H9 (cell line): ENCODE measurements at regions not wholly inside any gene's neighbourhood (a gene's known extent, or its start where the extent isn't known, plus 50 kb on each side); places are given as distances from the start of the nearest gene placed in this dataset.

ENCODE experiments used
- DNase-seq: peaks from one replicate; pipeline ENCODE4 v3.0.0-alpha.2; 2017
- H2AFZ ChIP-seq: one replicate; pipeline ENCODE4 v1.6.1; 2013; ENCODE audit warnings: mild to moderate bottlenecking, low read length, control low read depth, moderate library complexity
- H2AK5ac ChIP-seq: 2 replicates; pipeline ENCODE4 v1.6.1; 2013; ENCODE audit warnings: low read length, control low read depth, mixed read lengths; ENCODE audit not compliant: insufficient read length
- H2BK120ac ChIP-seq: one replicate; pipeline ENCODE4 v1.6.1; 2013; ENCODE audit warnings: low read depth, mild to moderate bottlenecking, low read length, control low read depth, inconsistent platforms; ENCODE audit not compliant: poor library complexity, severe bottlenecking
- H2BK12ac ChIP-seq: 2 replicates; pipeline ENCODE4 v1.6.1; 2013; ENCODE audit warnings: low read length, control low read depth, mixed read lengths, low read depth; ENCODE audit not compliant: insufficient read length
- H2BK15ac ChIP-seq: 2 replicates; pipeline ENCODE4 v1.6.1; 2013; ENCODE audit warnings: low read depth, low read length, control low read depth
- H2BK20ac ChIP-seq: one replicate; pipeline ENCODE4 v1.6.1; 2013; ENCODE audit warnings: low read depth, mild to moderate bottlenecking, low read length, control low read depth, inconsistent platforms; ENCODE audit not compliant: poor library complexity, severe bottlenecking
- H2BK5ac ChIP-seq: 2 replicates; pipeline ENCODE4 v1.6.1; 2013; ENCODE audit warnings: low read length, control low read depth, mixed read lengths; ENCODE audit not compliant: insufficient read length
- H3K14ac ChIP-seq: 2 replicates; pipeline ENCODE4 v1.6.1; 2013; ENCODE audit warnings: low read length, control low read depth; ENCODE audit not compliant: insufficient read depth
- H3K18ac ChIP-seq: 2 replicates; pipeline ENCODE4 v1.6.1; 2013; ENCODE audit warnings: low read depth, mild to moderate bottlenecking, mixed read lengths, low read length, control low read depth; ENCODE audit not compliant: insufficient read length
- H3K23ac ChIP-seq: 2 replicates; pipeline ENCODE4 v1.6.1; 2013; ENCODE audit warnings: low read length, control low read depth, mixed read lengths, low read depth; ENCODE audit not compliant: insufficient read length
- H3K23me2 ChIP-seq: 2 replicates; pipeline ENCODE4 v1.6.1; 2013; ENCODE audit warnings: low read depth, mild to moderate bottlenecking, mixed read lengths, low read length, control low read depth; ENCODE audit not compliant: insufficient read length, poor library complexity, severe bottlenecking
- H3K27ac ChIP-seq: 2 replicates; pipeline ENCODE4 v1.5.1; 2013; ENCODE audit warnings: low read length, control low read depth, mixed read lengths, low read depth; ENCODE audit not compliant: insufficient read length
- H3K27me3 ChIP-seq: 2 replicates; pipeline ENCODE4 v1.6.1; 2013; ENCODE audit warnings: low read length, control low read depth, inconsistent platforms; ENCODE audit not compliant: insufficient read depth
- H3K4ac ChIP-seq: 2 replicates; pipeline ENCODE4 v1.6.1; 2013; ENCODE audit warnings: low read depth, mild to moderate bottlenecking, control low read depth, inconsistent platforms, low read length, moderate library complexity
- H3K4me1 ChIP-seq: 2 replicates; pipeline ENCODE4 v1.6.1; 2013; ENCODE audit warnings: low read length, control low read depth, inconsistent platforms; ENCODE audit not compliant: insufficient read depth
- H3K4me2 ChIP-seq: 2 replicates; pipeline ENCODE4 v1.6.1; 2013; ENCODE audit warnings: low read length, control low read depth, mixed read lengths; ENCODE audit not compliant: insufficient read length, insufficient read depth
- H3K56ac ChIP-seq: 2 replicates; pipeline ENCODE4 v1.6.1; 2013; ENCODE audit warnings: low read depth, mild to moderate bottlenecking, mixed read lengths, low read length, control low read depth; ENCODE audit not compliant: insufficient read length
- H3K79me1 ChIP-seq: 2 replicates; pipeline ENCODE4 v1.6.1; 2013; ENCODE audit warnings: low read depth, mild to moderate bottlenecking, moderate library complexity, low read length, control low read depth, inconsistent platforms; ENCODE audit not compliant: insufficient read depth, poor library complexity, severe bottlenecking
- H3K79me2 ChIP-seq: 2 replicates; pipeline ENCODE4 v1.6.1; 2013; ENCODE audit warnings: low read length, control low read depth, inconsistent platforms; ENCODE audit not compliant: insufficient read depth
- H3K9ac ChIP-seq: 2 replicates; pipeline ENCODE4 v1.6.1; 2013; ENCODE audit warnings: low read length, control low read depth, mixed read lengths; ENCODE audit not compliant: insufficient read length; ENCODE audit errors: extremely low read depth
- H3K9me3 ChIP-seq: one replicate; pipeline ENCODE4 v1.6.1; 2013; ENCODE audit warnings: low read depth, low read length, inconsistent platforms; ENCODE audit not compliant: control insufficient read depth
- H3T11ph ChIP-seq: one replicate; pipeline ENCODE4 v1.6.1; 2013; ENCODE audit warnings: mild to moderate bottlenecking, low read length, control low read depth, inconsistent platforms
- H4K20me1 ChIP-seq: one replicate; pipeline ENCODE4 v1.6.1; 2013; ENCODE audit not compliant: control insufficient read depth, insufficient read length, insufficient read depth
- H4K5ac ChIP-seq: 2 replicates; pipeline ENCODE4 v1.6.1; 2013; ENCODE audit warnings: low read depth, mild to moderate bottlenecking, mixed read lengths, low read length, control low read depth; ENCODE audit not compliant: insufficient read length
- H4K8ac ChIP-seq: replicated peaks from 2 replicates; pipeline ENCODE4 v1.6.1; 2013; ENCODE audit warnings: low read length, control low read depth, mixed read lengths, low read depth; ENCODE audit not compliant: insufficient read length
- H4K91ac ChIP-seq: 2 replicates; pipeline ENCODE4 v1.6.1; 2013; ENCODE audit warnings: low read depth, mild to moderate bottlenecking, moderate library complexity, mixed read lengths, low read length, control low read depth; ENCODE audit not compliant: insufficient read length
- H3K27ac Mint-ChIP-seq, 3 experiments: 2 replicates in 2 of 3; 3 replicates in 1 of 3; pipeline ENCODE4 v1.8.0; 2020 to 2021; ENCODE audit warnings: mixed read lengths in 3 of 3, mild to moderate bottlenecking in 1 of 3, moderate library complexity in 1 of 3
- H3K27me3 Mint-ChIP-seq: 2 replicates; pipeline ENCODE4 v1.8.0; 2021; ENCODE audit warnings: low read depth, mild to moderate bottlenecking, moderate library complexity, mixed read lengths
- H3K36me3 Mint-ChIP-seq, 3 experiments: 2 replicates in 2 of 3; 3 replicates in 1 of 3; pipeline ENCODE4 v1.8.0; 2020 to 2021; ENCODE audit warnings: low read depth in 3 of 3, mixed read lengths in 3 of 3; ENCODE audit not compliant: insufficient read depth in 1 of 3
- H3K4me1 Mint-ChIP-seq, 2 experiments: 2 replicates each; pipeline ENCODE4 v1.8.0; 2020; ENCODE audit warnings: mixed read lengths in 2 of 2
- H3K4me3 Mint-ChIP-seq, 2 experiments: 2 replicates in 1 of 2; 3 replicates in 1 of 2; pipeline ENCODE4 v1.8.0; 2020 to 2021; ENCODE audit warnings: mild to moderate bottlenecking in 2 of 2, mixed read lengths in 2 of 2, moderate library complexity in 1 of 2
- H3K9me3 Mint-ChIP-seq, 2 experiments: 2 replicates in 1 of 2; 3 replicates in 1 of 2; pipeline ENCODE4 v1.8.0; 2020; ENCODE audit warnings: mild to moderate bottlenecking in 2 of 2, mixed read lengths in 2 of 2, moderate library complexity in 1 of 2
- CTCF ChIP-seq: fragments of 200-600 bp; sonication (generic); conservative IDR thresholded peaks from 3 replicates; pipeline ENCODE4 v1.8.0; 2021; ENCODE audit warnings: antibody characterized with exemption, mild to moderate bottlenecking
- WGBS: extraction: QIAGEN DNeasy Blood & Tissue Kit; methylation state at CpG from one replicate; pipeline ENCODE4 v1.1.7; 2013; ENCODE audit warnings: missing lambda C conversion rate, low lambda C conversion rate, mixed read lengths; ENCODE audit not compliant: insufficient read length; ENCODE audit errors: extremely low coverage; 5-methylcytosine and 5-hydroxymethylcytosine counted together

- H3K9me3 ChIP-seq, result peaks cover 94% of the 10 kb centered on the region
- H3K79me2 ChIP-seq, result no peaks in the 10 kb centered on the region
- H2BK15ac ChIP-seq, result no peak overlapping the region
- no peak for DNase-seq
- no peak overlapping the region for H3K27ac ChIP-seq
- H2BK20ac ChIP-seq, result no peak overlapping the region
- WGBS, result no CpG with 5 or more reads among the region's 12 CpGs
- H3K9ac ChIP-seq, result no peak overlapping the region
- no peaks in the 10 kb centered on the region for H4K20me1 ChIP-seq
- no peak overlapping the region for H2BK120ac ChIP-seq
- no peak overlapping the region for H4K5ac ChIP-seq
- H3K14ac ChIP-seq, result no peak overlapping the region
- H3K36me3 Mint-ChIP-seq, result peaks cover 12 to 43% (median 24%) of the 10 kb centered on the region in 3 experiments; a peak in 6 of 7 replicates
- no peak overlapping the region for H3K56ac ChIP-seq
- H4K8ac ChIP-seq, result no peak overlapping the region
- H3K4me2 ChIP-seq, result no peak overlapping the region
- no peak overlapping the region for H4K91ac ChIP-seq
- TF ChIP-seq CTCF, result no peak
- no peak overlapping the region for H3K18ac ChIP-seq
- H2AK5ac ChIP-seq, result no peak overlapping the region
- H2BK12ac ChIP-seq, result no peak overlapping the region
- peaks cover 13% of the 10 kb centered on the region for H3K27me3 Mint-ChIP-seq
- H3K27me3 ChIP-seq, result no peaks in the 10 kb centered on the region
- H3K27ac Mint-ChIP-seq, result no peak overlapping the region
- no peaks in the 10 kb centered on the region for H3K4me1 ChIP-seq
- no peaks in the 10 kb centered on the region for H3K4me1 Mint-ChIP-seq
- no peak overlapping the region for H3K4me3 Mint-ChIP-seq
- peaks cover 88 to 97% of the 10 kb centered on the region in 2 experiments for H3K9me3 Mint-ChIP-seq
- no peak overlapping the region for H3K4ac ChIP-seq
- H2AFZ ChIP-seq, result no peak overlapping the region
- no peaks in the 10 kb centered on the region for H3K23me2 ChIP-seq
- no peak overlapping the region for H3T11ph ChIP-seq
- no peaks in the 10 kb centered on the region for H3K79me1 ChIP-seq
- H3K23ac ChIP-seq, result no peak overlapping the region
- H2BK5ac ChIP-seq, result no peak overlapping the region
These were observed 687.2 kb downstream of the TBC1D22A start for GRCh38 chr22:47449508-47450270.
